K562 (cell line): ENCODE measurements at regions not wholly inside any gene's neighbourhood (a gene's known extent, or its start where the extent isn't known, plus 50 kb on each side); places are given as distances from the start of the nearest gene placed in this dataset.

Experiments
- JUN ChIP-seq, 2 experiments: sonication (generic) in 1 of 2; formaldehyde crosslinking in 1 of 2; IDR thresholded peaks; 2 replicates each; pipeline versions ENCODE4 v1.6.1 to v1.8.0; 2012 to 2022; ENCODE audit warnings: borderline replicate concordance in 2 of 2, mild to moderate bottlenecking in 2 of 2, improper control_type of control experiment in 1 of 2, low read depth in 1 of 2, low read length in 1 of 2, missing genetic modification reagents in 1 of 2
- KLF10 ChIP-seq: fragments of 250-450 bp; sonication (Bioruptor Pico); IDR thresholded peaks from 2 replicates; pipeline ENCODE4 v1.6.1; 2021; ENCODE audit warnings: matching md5 sums
- NCOR1 ChIP-seq: fragments of 450-650 bp; IDR thresholded peaks from 2 replicates; pipeline ENCODE4 v1.6.1; 2016; ENCODE audit warnings: mild to moderate bottlenecking, moderate library complexity
- RUNX1 ChIP-seq: sonication (generic); IDR thresholded peaks from 2 replicates; pipeline ENCODE4 v1.6.1; 2016; ENCODE audit warnings: antibody characterized with exemption, low read depth
- SPI1 ChIP-seq: IDR thresholded peaks from 2 replicates; pipeline ENCODE4 v1.6.1; 2011; ENCODE audit warnings: low read depth, low read length, control low read depth, borderline replicate concordance
- WHSC1 ChIP-seq: IDR thresholded peaks from one replicate; pipeline ENCODE4 v1.6.1; 2012; ENCODE audit warnings: low read length, control low read depth, inconsistent platforms
- ZNF121 ChIP-seq: sonication (generic); formaldehyde crosslinking; conservative IDR thresholded peaks from 2 replicates; pipeline ENCODE4 v1.8.0; 2022; ENCODE audit warnings: missing genetic modification reagents
- ZNF431 ChIP-seq: sonication (generic); formaldehyde crosslinking; IDR thresholded peaks from 2 replicates; pipeline ENCODE4 v1.8.0; 2022; ENCODE audit warnings: mild to moderate bottlenecking, missing genetic modification reagents
- TF ChIP-seq, protein P1 (sequence below), 3 experiments: IDR thresholded peaks in 2 of 3; conservative IDR thresholded peaks in 1 of 3; 2 replicates each; pipeline ENCODE4 v1.5.1; 2011 to 2012; ENCODE audit warnings: low read length in 3 of 3, mild to moderate bottlenecking in 3 of 3, control low read depth in 2 of 3, improper control_type of control experiment in 1 of 3, inconsistent platforms in 1 of 3, low read depth in 1 of 3, mixed read lengths in 1 of 3, moderate library complexity in 1 of 3; ENCODE audit not compliant: insufficient read depth in 2 of 3
- TF ChIP-seq, protein P2 (sequence below): fragments of 450-650 bp; IDR thresholded peaks from 2 replicates; pipeline ENCODE4 v1.7.0; 2016; ENCODE audit warnings: borderline replicate concordance

DNA sequence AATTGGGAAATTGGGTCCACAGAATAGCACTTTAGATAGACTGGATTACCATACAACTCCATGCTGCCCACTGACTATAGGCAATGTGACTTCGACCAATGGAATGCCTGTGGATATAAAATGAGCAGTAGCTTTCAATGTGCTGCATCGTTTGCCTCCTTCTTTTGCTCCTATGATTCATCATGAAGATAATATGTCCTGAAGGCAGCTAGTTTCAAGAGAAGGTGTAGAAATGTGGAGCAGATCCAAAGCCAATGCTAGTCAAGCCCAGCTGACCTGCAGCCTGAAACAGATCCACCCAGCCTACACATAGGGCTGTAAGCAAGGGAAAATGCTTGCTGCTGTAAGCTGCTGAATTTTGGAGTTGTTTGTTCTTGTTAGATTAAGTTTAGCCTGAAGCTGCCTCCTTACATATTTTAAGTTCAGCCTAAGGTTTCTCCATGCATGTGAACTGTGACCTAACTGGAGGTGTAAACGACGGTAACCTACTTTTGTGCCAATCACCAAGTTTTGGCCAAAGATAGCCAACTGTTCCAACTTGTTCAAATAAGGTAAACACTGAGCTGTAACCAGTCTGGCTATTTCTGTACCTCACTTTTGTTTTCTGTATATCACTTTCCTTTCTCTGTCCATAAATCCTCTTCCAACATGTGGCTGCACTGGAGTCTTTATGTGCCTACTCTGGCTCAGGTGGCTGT, 169.1 kb upstream of the AVPR1A start:
- TF ChIP-seq JUN (IDR thresholded peaks at IDR 0.05; ENCODE audit: borderline replicate concordance, low read depth, low read length) (no peak), JUN (CRISPR knock-in tag; IDR thresholded peaks at IDR 0.05; ENCODE audit: borderline replicate concordance) (no peak), RUNX1 (no peak), NCOR1 (no peak), SPI1 (no peak), ZNF431 (CRISPR knock-in tag) (no peak), WHSC1 (no peak), ZNF121 (CRISPR knock-in tag) (no peak), KLF10 (CRISPR knock-in tag) (no peak)
- TF ChIP-seq, protein P1, sequence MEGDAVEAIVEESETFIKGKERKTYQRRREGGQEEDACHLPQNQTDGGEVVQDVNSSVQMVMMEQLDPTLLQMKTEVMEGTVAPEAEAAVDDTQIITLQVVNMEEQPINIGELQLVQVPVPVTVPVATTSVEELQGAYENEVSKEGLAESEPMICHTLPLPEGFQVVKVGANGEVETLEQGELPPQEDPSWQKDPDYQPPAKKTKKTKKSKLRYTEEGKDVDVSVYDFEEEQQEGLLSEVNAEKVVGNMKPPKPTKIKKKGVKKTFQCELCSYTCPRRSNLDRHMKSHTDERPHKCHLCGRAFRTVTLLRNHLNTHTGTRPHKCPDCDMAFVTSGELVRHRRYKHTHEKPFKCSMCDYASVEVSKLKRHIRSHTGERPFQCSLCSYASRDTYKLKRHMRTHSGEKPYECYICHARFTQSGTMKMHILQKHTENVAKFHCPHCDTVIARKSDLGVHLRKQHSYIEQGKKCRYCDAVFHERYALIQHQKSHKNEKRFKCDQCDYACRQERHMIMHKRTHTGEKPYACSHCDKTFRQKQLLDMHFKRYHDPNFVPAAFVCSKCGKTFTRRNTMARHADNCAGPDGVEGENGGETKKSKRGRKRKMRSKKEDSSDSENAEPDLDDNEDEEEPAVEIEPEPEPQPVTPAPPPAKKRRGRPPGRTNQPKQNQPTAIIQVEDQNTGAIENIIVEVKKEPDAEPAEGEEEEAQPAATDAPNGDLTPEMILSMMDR (IDR thresholded peaks at IDR 0.05 in 2 of 3, conservative IDR thresholded peaks at IDR 0.05 in 1 of 3; ENCODE audit: insufficient read depth in 2 of 3, low read depth in 1 of 3, low read length in 3 of 3): no peak
- TF ChIP-seq, protein P2, sequence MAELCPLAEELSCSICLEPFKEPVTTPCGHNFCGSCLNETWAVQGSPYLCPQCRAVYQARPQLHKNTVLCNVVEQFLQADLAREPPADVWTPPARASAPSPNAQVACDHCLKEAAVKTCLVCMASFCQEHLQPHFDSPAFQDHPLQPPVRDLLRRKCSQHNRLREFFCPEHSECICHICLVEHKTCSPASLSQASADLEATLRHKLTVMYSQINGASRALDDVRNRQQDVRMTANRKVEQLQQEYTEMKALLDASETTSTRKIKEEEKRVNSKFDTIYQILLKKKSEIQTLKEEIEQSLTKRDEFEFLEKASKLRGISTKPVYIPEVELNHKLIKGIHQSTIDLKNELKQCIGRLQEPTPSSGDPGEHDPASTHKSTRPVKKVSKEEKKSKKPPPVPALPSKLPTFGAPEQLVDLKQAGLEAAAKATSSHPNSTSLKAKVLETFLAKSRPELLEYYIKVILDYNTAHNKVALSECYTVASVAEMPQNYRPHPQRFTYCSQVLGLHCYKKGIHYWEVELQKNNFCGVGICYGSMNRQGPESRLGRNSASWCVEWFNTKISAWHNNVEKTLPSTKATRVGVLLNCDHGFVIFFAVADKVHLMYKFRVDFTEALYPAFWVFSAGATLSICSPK: no peak
